B cell (primary cell): ENCODE measurements at regions not wholly inside any gene's neighbourhood (a gene's known extent, or its start where the extent isn't known, plus 50 kb on each side); places are given as distances from the start of the nearest gene placed in this dataset.

ENCODE experiments used
- ATAC-seq: fragments of 200-7000 bp; cut with Tn5 transposase; one replicate; pipeline ENCODE4 v1.10.0; 2021; ENCODE audit warnings: low read depth, mild to moderate bottlenecking, moderate number of reproducible peaks, moderate library complexity
- CTCF ChIA-PET: fragments of 350-600 bp; sonication (Branson Sonifier 250); formaldehyde crosslinking; loops from one replicate; lab custom pipeline; 2021; ENCODE audit warnings: antibody characterized with exemption, inconsistent platforms; lab: Charles Lee
- POLR2A ChIA-PET: fragments of 350-600 bp; sonication (Branson Sonifier 250); formaldehyde crosslinking; loops from one replicate; lab custom pipeline; 2021; ENCODE audit warnings: antibody characterized with exemption; lab: Charles Lee
- DNase-seq: peaks from one replicate; pipeline ENCODE4 v3.0.0; 2013
- H2AFZ ChIP-seq: 2 replicates; pipeline ENCODE4 v1.6.1; 2012; ENCODE audit warnings: mild to moderate bottlenecking, low read depth, low read length; ENCODE audit not compliant: insufficient read depth, poor library complexity, severe bottlenecking
- H3K27ac ChIP-seq, 2 donors: 1 replicate in 1 of 2; 2 replicates in 1 of 2; pipeline ENCODE4 v1.5.1; 2012 to 2013; ENCODE audit warnings: low read length in 2 of 2, mild to moderate bottlenecking in 2 of 2, moderate library complexity in 1 of 2
- H3K27me3 ChIP-seq, 4 experiments: fragments of 200-600 bp in 1 of 4; sonication (generic) in 1 of 4; replicated peaks in 1 of 4; 1 replicate in 2 of 4; 2 replicates in 2 of 4; pipeline versions ENCODE4 v1.6.1 to v1.7.0; 2013 to 2016; ENCODE audit warnings: low read length in 3 of 4, mild to moderate bottlenecking in 2 of 4, mixed read lengths in 1 of 4, moderate library complexity in 1 of 4; ENCODE audit not compliant: insufficient read depth in 4 of 4, control insufficient read depth in 3 of 4; ENCODE audit errors: control extremely low read depth in 1 of 4
- H3K36me3 ChIP-seq, 2 experiments: replicated peaks in 1 of 2; 1 replicate in 1 of 2; 2 replicates in 1 of 2; pipeline versions ENCODE4 v1.6.1 to v1.7.1; 2013; ENCODE audit warnings: low read length in 1 of 2; ENCODE audit not compliant: insufficient read depth in 2 of 2, control insufficient read depth in 1 of 2; ENCODE audit errors: control extremely low read depth in 1 of 2, extremely low read depth in 1 of 2
- H3K4me1 ChIP-seq, 2 donors: fragments of 200-600 bp in 1 of 2; sonication (generic) in 1 of 2; 1 replicate in 1 of 2; 2 replicates in 1 of 2; pipeline versions ENCODE4 v1.5.1 to v1.6.1; 2013 to 2017; ENCODE audit warnings: low read length in 2 of 2; ENCODE audit not compliant: control insufficient read depth in 2 of 2, insufficient read depth in 2 of 2
- H3K4me2 ChIP-seq: replicated peaks from 2 replicates; pipeline ENCODE3; 2012; ENCODE audit warnings: mild to moderate bottlenecking, low read depth, low read length; ENCODE audit not compliant: poor library complexity, severe bottlenecking
- H3K4me3 ChIP-seq, 5 experiments: fragments of 200-600 bp in 1 of 5; sonication (generic) in 1 of 5; 1 replicate in 3 of 5; 2 replicates in 2 of 5; pipeline versions ENCODE4 v1.5.1 to v1.7.0; 2011 to 2016; ENCODE audit warnings: low read length in 4 of 5, mild to moderate bottlenecking in 4 of 5, low read depth in 2 of 5, control low read depth in 1 of 5, moderate library complexity in 1 of 5; ENCODE audit not compliant: insufficient read depth in 1 of 5; ENCODE audit errors: control extremely low read depth in 1 of 5, extremely low read depth in 1 of 5
- H3K79me2 ChIP-seq: fragments of 200-600 bp; sonication (generic); one replicate; pipeline ENCODE4 v1.6.0; 2016; ENCODE audit warnings: low read length; ENCODE audit not compliant: control insufficient read depth, insufficient read depth
- H3K9ac ChIP-seq: fragments of 200-600 bp; sonication (generic); 2 replicates; pipeline ENCODE4 v1.6.1; 2017; ENCODE audit warnings: mild to moderate bottlenecking, low read length, moderate library complexity
- H3K9me3 ChIP-seq, 3 donors: one replicate each; pipeline versions ENCODE4 v1.6.1 to v1.7.1; 2013; ENCODE audit warnings: low read length in 2 of 3; ENCODE audit not compliant: control insufficient read depth in 2 of 3, insufficient read depth in 1 of 3; ENCODE audit errors: control extremely low read depth in 1 of 3
- H4K20me1 ChIP-seq: 2 replicates; pipeline ENCODE4 v1.6.0; 2012; ENCODE audit warnings: mild to moderate bottlenecking, low read length; ENCODE audit not compliant: insufficient read depth, control insufficient read depth, poor library complexity, severe bottlenecking
- H3K27ac Mint-ChIP-seq: one replicate; pipeline ENCODE4 v1.8.0; 2021; ENCODE audit warnings: mixed read lengths
- H3K27me3 Mint-ChIP-seq: one replicate; pipeline ENCODE4 v1.8.0; 2021; ENCODE audit warnings: mixed read lengths
- H3K4me1 Mint-ChIP-seq: one replicate; pipeline ENCODE4 v1.8.0; 2021; ENCODE audit warnings: mixed read lengths
- H3K4me3 Mint-ChIP-seq: one replicate; pipeline ENCODE4 v1.8.0; 2021; ENCODE audit warnings: mixed read lengths
- H3K9me3 Mint-ChIP-seq: one replicate; pipeline ENCODE4 v1.8.0; 2022; ENCODE audit warnings: mixed read lengths; ENCODE audit not compliant: insufficient read depth
- CTCF ChIP-seq: fragments of 200-600 bp; IDR thresholded peaks from one replicate; pipeline ENCODE4 v1.8.0; 2022; ENCODE audit warnings: antibody characterized with exemption, mild to moderate bottlenecking
- EZH2 ChIP-seq: IDR thresholded peaks from 2 replicates; pipeline ENCODE4 v1.6.1; 2012; ENCODE audit warnings: borderline replicate concordance, low read depth, mild to moderate bottlenecking, moderate library complexity, low read length; ENCODE audit not compliant: insufficient read depth, poor library complexity, severe bottlenecking
- WGBS: methylation state at CpG from one replicate; pipeline ENCODE4 v1.1.5; 2013; ENCODE audit warnings: missing lambda C conversion rate; ENCODE audit not compliant: insufficient coverage; 5-methylcytosine and 5-hydroxymethylcytosine counted together
- intact Hi-C: fragments of 100-400 bp; cut with micrococcal nuclease; formaldehyde crosslinking; loops from one replicate; pipeline ENCODE4 v1.10.0; 2022

- Histone ChIP-seq H3K79me2 (no peaks in the 10 kb centered on the region), H4K20me1 (no peaks in the 10 kb centered on the region), H3K4me3 (no peak overlapping the region), H3K4me1 (no peaks in the 10 kb centered on the region), H3K9ac (no peak overlapping the region), H3K4me2 (no peak overlapping the region), H3K36me3 (no peaks in the 10 kb centered on the region), H3K9me3 (no peaks in the 10 kb centered on the region), H3K27ac (no peak overlapping the region), H3K27me3 (no peaks in the 10 kb centered on the region), H2AFZ (no peak overlapping the region)
- Mint-ChIP-seq H3K4me1 (no peaks in the 10 kb centered on the region), H3K27ac (no peak overlapping the region), H3K27me3 (no peaks in the 10 kb centered on the region), H3K4me3 (no peak overlapping the region), H3K9me3 (peaks cover 3% of the 10 kb centered on the region)
- ATAC-seq (no peak), DNase-seq (no peak)
- TF ChIP-seq EZH2 (no peak), CTCF (no peak)
- intact Hi-C loops, result no loop called here
- CTCF ChIA-PET, result no interaction called here
- POLR2A ChIA-PET, result no interaction called here
Measured at GRCh38 chr13:37492075-37492474, 106.5 kb downstream of the POSTN start.

- Histone ChIP-seq H3K4me2 (no peak overlapping the region), H4K20me1 (no peaks in the 10 kb centered on the region), H3K4me1 (no peaks in the 10 kb centered on the region), H3K9me3 (no peaks in the 10 kb centered on the region), H3K27ac (no peak overlapping the region), H3K4me3 (no peak overlapping the region), H3K9ac (no peak overlapping the region), H2AFZ (no peak overlapping the region), H3K36me3 (no peaks in the 10 kb centered on the region), H3K27me3 (no peaks in the 10 kb centered on the region), H3K79me2 (no peaks in the 10 kb centered on the region)
- WGBS, result 97% methylated on average over 3 of the region's 3 CpGs
- ATAC-seq (no peak), DNase-seq (no peak)
- H3K9me3 Mint-ChIP-seq, result peaks cover 5% of the 10 kb centered on the region
- TF ChIP-seq CTCF (no peak), EZH2 (no peak)
- POLR2A ChIA-PET, result no interaction called here
- no peaks in the 10 kb centered on the region for H3K27me3 Mint-ChIP-seq
- no peak overlapping the region for H3K4me3 Mint-ChIP-seq
- no peak overlapping the region for H3K27ac Mint-ChIP-seq
- intact Hi-C loops, result no loop called here
- CTCF ChIA-PET, result no interaction called here
- no peaks in the 10 kb centered on the region for H3K4me1 Mint-ChIP-seq
Measured at GRCh38 chr13:37491661-37492060, 106.9 kb downstream of the POSTN start.
